ENCODE measurements at regions not wholly inside any gene's neighbourhood (a gene's known extent, or its start where the extent isn't known, plus 50 kb on each side); places are given as distances from the start of the nearest gene placed in this dataset.

DNA sequence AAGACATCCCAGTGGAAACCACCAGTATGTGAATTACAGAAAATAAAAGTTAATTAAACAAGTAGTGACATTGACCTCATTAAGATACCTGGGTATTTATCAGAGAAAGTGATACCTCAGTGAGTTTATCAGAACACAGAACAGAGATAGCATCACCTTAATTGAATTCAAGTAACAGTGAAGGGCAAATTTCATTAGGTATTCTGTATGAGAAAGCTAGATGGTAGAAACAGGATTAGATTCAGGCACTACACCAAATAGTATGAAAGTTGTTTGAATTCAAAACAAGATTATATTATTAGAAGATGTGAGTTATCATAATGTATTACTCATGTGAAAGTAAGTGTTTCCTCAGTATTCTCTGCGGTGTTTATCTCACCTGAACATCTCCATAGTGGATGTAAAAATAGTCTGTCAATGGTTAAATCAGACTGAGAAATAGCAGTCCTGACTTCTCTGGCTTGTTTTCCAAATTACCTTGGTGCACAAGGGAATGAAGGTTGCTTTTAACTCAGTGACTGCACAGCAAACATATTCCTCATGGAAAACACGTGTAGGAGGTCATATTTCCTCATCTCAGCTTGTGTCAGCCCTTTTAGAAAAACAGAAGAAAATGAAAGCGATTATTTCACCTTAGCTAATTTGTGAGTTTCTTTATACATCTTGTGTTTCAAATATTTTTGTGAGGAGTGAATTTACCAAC is 79.9 kb upstream of the PCDH18 start:
- TF ChIP-seq POLR2A (IDR thresholded peaks at IDR 0.05; ENCODE audit: low read depth, low read length) (no peak), POU2F2 (IDR thresholded peaks at IDR 0.05; ENCODE audit: low read depth, low read length) (no peak), POLR2AphosphoS5 (IDR thresholded peaks at IDR 0.05; ENCODE audit: low read depth, low read length) (no peak)

Data from GM12891 (cell line).